ENCODE measurements at regions not wholly inside any gene's neighbourhood (a gene's known extent, or its start where the extent isn't known, plus 50 kb on each side); places are given as distances from the start of the nearest gene placed in this dataset.

DNA sequence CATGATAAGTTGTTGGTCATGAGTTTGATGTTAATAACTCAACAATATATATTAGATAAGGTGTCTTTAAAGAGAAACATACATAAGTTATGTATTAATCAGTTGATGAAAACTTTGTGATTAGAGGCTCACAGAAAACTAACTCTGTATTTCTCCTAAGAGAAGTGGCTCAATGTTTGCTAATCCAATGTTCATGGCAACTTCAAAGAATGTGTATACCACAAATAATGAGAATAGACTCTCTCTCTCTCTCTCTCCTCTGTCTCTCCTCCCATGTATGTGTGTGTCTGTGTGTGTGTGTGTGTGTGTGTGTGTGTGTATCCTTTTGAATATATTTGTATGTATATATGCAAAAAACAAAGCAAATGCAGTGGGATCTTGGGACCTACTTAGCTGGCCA lies 1304.9 kb downstream of the MRPL39 start:
- TF ChIP-seq, protein P1, sequence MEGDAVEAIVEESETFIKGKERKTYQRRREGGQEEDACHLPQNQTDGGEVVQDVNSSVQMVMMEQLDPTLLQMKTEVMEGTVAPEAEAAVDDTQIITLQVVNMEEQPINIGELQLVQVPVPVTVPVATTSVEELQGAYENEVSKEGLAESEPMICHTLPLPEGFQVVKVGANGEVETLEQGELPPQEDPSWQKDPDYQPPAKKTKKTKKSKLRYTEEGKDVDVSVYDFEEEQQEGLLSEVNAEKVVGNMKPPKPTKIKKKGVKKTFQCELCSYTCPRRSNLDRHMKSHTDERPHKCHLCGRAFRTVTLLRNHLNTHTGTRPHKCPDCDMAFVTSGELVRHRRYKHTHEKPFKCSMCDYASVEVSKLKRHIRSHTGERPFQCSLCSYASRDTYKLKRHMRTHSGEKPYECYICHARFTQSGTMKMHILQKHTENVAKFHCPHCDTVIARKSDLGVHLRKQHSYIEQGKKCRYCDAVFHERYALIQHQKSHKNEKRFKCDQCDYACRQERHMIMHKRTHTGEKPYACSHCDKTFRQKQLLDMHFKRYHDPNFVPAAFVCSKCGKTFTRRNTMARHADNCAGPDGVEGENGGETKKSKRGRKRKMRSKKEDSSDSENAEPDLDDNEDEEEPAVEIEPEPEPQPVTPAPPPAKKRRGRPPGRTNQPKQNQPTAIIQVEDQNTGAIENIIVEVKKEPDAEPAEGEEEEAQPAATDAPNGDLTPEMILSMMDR (IDR thresholded peaks at IDR 0.05) = no peak
- TF ChIP-seq POLR2A (IDR thresholded peaks at IDR 0.05) = no peak
